ENCODE measurements at regions not wholly inside any gene's neighbourhood (a gene's known extent, or its start where the extent isn't known, plus 50 kb on each side); places are given as distances from the start of the nearest gene placed in this dataset.

GRCh38 chr7:109437957-109438356 is 868.3 kb downstream of the DNAJB9 start:
- no peak for ATAC-seq
- TF ChIP-seq, protein P1, sequence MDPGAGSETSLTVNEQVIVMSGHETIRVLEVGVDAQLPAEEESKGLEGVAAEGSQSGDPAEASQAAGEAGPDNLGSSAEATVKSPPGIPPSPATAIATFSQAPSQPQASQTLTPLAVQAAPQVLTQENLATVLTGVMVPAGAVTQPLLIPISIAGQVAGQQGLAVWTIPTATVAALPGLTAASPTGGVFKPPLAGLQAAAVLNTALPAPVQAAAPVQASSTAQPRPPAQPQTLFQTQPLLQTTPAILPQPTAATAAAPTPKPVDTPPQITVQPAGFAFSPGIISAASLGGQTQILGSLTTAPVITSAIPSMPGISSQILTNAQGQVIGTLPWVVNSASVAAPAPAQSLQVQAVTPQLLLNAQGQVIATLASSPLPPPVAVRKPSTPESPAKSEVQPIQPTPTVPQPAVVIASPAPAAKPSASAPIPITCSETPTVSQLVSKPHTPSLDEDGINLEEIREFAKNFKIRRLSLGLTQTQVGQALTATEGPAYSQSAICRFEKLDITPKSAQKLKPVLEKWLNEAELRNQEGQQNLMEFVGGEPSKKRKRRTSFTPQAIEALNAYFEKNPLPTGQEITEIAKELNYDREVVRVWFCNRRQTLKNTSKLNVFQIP (CRISPR knock-in tag; IDR thresholded peaks at IDR 0.05; ENCODE audit: borderline replicate concordance, low read depth), result peak; percentile 20; the same call in 1 of the 2 replicates
- TF ChIP-seq ESRRG (CRISPR knock-in tag; IDR thresholded peaks at IDR 0.05), result 0 out of 2 replicates have a peak, but pooled peaks have one; percentile 67
- TF ChIP-seq, protein P2, sequence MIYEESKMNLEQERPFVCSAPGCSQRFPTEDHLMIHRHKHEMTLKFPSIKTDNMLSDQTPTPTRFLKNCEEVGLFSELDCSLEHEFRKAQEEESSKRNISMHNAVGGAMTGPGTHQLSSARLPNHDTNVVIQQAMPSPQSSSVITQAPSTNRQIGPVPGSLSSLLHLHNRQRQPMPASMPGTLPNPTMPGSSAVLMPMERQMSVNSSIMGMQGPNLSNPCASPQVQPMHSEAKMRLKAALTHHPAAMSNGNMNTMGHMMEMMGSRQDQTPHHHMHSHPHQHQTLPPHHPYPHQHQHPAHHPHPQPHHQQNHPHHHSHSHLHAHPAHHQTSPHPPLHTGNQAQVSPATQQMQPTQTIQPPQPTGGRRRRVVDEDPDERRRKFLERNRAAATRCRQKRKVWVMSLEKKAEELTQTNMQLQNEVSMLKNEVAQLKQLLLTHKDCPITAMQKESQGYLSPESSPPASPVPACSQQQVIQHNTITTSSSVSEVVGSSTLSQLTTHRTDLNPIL (CRISPR knock-in tag; IDR thresholded peaks at IDR 0.05; ENCODE audit: low read depth), result peak; percentile 76; the same call in 1 of the 2 replicates
- no peak for TF ChIP-seq ZNF565 (CRISPR knock-in tag; conservative IDR thresholded peaks at IDR 0.05; ENCODE audit: low read depth)
- peak; percentile 98 for TF ChIP-seq ISL1 (CRISPR knock-in tag; IDR thresholded peaks at IDR 0.05)
- 0 out of 2 replicates have a peak, but pooled peaks have one; percentile 10 for TF ChIP-seq ZFP3 (CRISPR knock-in tag; IDR thresholded peaks at IDR 0.05)
- no peak for TF ChIP-seq ZC3H10 (CRISPR knock-in tag; IDR thresholded peaks at IDR 0.05)
- TF ChIP-seq SNAI2 (CRISPR knock-in tag; IDR thresholded peaks at IDR 0.05), result no peak
- TF ChIP-seq TCF4 (CRISPR knock-in tag; IDR thresholded peaks at IDR 0.05; ENCODE audit: borderline replicate concordance), result peak; percentile 67
- TF ChIP-seq CSRNP3 (CRISPR knock-in tag; IDR thresholded peaks at IDR 0.05), result peak; percentile 77
- TF ChIP-seq, protein P3, sequence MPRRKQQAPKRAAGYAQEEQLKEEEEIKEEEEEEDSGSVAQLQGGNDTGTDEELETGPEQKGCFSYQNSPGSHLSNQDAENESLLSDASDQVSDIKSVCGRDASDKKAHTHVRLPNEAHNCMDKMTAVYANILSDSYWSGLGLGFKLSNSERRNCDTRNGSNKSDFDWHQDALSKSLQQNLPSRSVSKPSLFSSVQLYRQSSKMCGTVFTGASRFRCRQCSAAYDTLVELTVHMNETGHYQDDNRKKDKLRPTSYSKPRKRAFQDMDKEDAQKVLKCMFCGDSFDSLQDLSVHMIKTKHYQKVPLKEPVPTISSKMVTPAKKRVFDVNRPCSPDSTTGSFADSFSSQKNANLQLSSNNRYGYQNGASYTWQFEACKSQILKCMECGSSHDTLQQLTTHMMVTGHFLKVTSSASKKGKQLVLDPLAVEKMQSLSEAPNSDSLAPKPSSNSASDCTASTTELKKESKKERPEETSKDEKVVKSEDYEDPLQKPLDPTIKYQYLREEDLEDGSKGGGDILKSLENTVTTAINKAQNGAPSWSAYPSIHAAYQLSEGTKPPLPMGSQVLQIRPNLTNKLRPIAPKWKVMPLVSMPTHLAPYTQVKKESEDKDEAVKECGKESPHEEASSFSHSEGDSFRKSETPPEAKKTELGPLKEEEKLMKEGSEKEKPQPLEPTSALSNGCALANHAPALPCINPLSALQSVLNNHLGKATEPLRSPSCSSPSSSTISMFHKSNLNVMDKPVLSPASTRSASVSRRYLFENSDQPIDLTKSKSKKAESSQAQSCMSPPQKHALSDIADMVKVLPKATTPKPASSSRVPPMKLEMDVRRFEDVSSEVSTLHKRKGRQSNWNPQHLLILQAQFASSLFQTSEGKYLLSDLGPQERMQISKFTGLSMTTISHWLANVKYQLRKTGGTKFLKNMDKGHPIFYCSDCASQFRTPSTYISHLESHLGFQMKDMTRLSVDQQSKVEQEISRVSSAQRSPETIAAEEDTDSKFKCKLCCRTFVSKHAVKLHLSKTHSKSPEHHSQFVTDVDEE (CRISPR knock-in tag; IDR thresholded peaks at IDR 0.05), result peak; percentile 62

- no peak for TF ChIP-seq ZFP3 (CRISPR knock-in tag; IDR thresholded peaks at IDR 0.05)
- TF ChIP-seq RARB (CRISPR knock-in tag; IDR thresholded peaks at IDR 0.05), result no peak
- no peak for TF ChIP-seq ARNTL (CRISPR knock-in tag; IDR thresholded peaks at IDR 0.05; ENCODE audit: borderline replicate concordance, low read depth)
- TF ChIP-seq ZNF8 (CRISPR knock-in tag; IDR thresholded peaks at IDR 0.05), result no peak
- TF ChIP-seq ZFP30 (CRISPR knock-in tag; IDR thresholded peaks at IDR 0.05), result no peak
- no peak for TF ChIP-seq ZNF70 (CRISPR knock-in tag; IDR thresholded peaks at IDR 0.05)
- TF ChIP-seq CSDC2 (CRISPR knock-in tag; IDR thresholded peaks at IDR 0.05), result no peak
- no peak for TF ChIP-seq TOX (CRISPR knock-in tag; IDR thresholded peaks at IDR 0.05; ENCODE audit: borderline replicate concordance)
- ATAC-seq, result no peak
Measured at GRCh38 chr7:109449760-109450159, 880.1 kb downstream of the DNAJB9 start.

DNA sequence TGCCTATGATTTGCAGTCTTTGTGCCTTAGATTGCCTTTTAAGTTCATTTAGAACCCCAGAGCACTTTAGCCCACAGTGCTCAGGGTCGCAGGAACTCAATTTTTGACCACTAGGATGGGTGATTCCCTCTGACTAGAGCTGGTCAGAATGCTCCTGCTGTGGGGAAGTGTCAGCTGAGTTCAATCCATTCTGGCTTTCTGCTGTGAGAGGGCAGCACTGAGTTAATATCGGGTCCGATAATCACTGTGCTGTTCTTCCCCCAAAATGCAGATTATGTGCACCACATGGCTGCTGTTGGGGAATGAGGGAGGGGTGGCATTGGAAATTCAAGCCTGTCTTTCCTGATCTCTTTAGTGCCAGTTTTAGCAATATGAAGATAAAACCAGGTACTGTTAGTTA is 886.4 kb downstream of the DNAJB9 start:
- TF ChIP-seq TOX (CRISPR knock-in tag; IDR thresholded peaks at IDR 0.05; ENCODE audit: borderline replicate concordance) (no peak), ARNTL (CRISPR knock-in tag; IDR thresholded peaks at IDR 0.05; ENCODE audit: borderline replicate concordance, low read depth) (no peak), ISL1 (CRISPR knock-in tag; IDR thresholded peaks at IDR 0.05) (no peak), GLIS3 (CRISPR knock-in tag; IDR thresholded peaks at IDR 0.05) (no peak)
- ATAC-seq, result no peak

DNA sequence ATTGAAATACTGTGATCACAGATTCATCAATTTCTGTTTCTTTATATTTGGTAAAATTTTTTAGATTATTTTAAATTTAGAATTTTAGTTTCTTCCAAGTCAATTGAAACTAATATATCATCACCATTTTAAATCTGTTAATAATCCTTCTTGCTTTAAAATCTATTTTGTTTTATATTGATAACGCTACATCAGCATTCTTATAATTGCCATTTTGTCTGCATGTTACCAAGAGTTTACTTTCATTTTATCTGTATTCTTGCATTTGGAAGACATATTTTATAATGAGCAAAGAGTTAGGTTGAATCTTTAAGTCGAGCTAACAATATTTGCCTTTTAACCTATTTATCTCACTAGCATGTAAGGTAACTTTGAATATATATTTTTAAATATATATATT is 890.6 kb downstream of the DNAJB9 start:
- ATAC-seq, result no peak
- TF ChIP-seq PPARA (CRISPR knock-in tag; IDR thresholded peaks at IDR 0.05; ENCODE audit: borderline replicate concordance) (no peak), GLIS3 (CRISPR knock-in tag; IDR thresholded peaks at IDR 0.05) (no peak), ZNF70 (CRISPR knock-in tag; IDR thresholded peaks at IDR 0.05) (no peak), ZFP30 (CRISPR knock-in tag; IDR thresholded peaks at IDR 0.05) (no peak), TCF4 (CRISPR knock-in tag; IDR thresholded peaks at IDR 0.05; ENCODE audit: borderline replicate concordance) (no peak), ZC3H10 (CRISPR knock-in tag; IDR thresholded peaks at IDR 0.05) (no peak), TOX (CRISPR knock-in tag; IDR thresholded peaks at IDR 0.05; ENCODE audit: borderline replicate concordance) (no peak), BACH2 (CRISPR knock-in tag; IDR thresholded peaks at IDR 0.05; ENCODE audit: borderline replicate concordance) (no peak), ZNF8 (CRISPR knock-in tag; IDR thresholded peaks at IDR 0.05) (no peak), CSRNP3 (CRISPR knock-in tag; IDR thresholded peaks at IDR 0.05) (no peak), ARNTL (CRISPR knock-in tag; IDR thresholded peaks at IDR 0.05; ENCODE audit: borderline replicate concordance, low read depth) (no peak), ISL1 (CRISPR knock-in tag; IDR thresholded peaks at IDR 0.05) (no peak)
- TF ChIP-seq, protein P2 (CRISPR knock-in tag; IDR thresholded peaks at IDR 0.05; ENCODE audit: low read depth), result no peak
- TF ChIP-seq, protein P3 (CRISPR knock-in tag; IDR thresholded peaks at IDR 0.05), result no peak

Measured in SK-N-SH treated with all-trans-retinoic acid at 6 μM for 48 hours (cell line).